ENCODE measurements at regions not wholly inside any gene's neighbourhood (a gene's known extent, or its start where the extent isn't known, plus 50 kb on each side); places are given as distances from the start of the nearest gene placed in this dataset.
A peak's percentile ranks its signal among the peaks of the same experiment; 100 is the strongest.

GRCh38 chr3:124092811-124093210, 100.9 kb upstream of the ROPN1 start:
- DNase-seq (ENCODE audit: low read depth): no peak

- no peak for DNase-seq (ENCODE audit: low read depth)
Observed at GRCh38 chr3:124094496-124094895, 102.6 kb upstream of the ROPN1 start.

- DNase-seq (ENCODE audit: low read depth): no peak
Observed at GRCh38 chr3:124097362-124098131, 105.6 kb upstream of the ROPN1 start.

- DNase-seq (ENCODE audit: low read depth): no peak
Observed at GRCh38 chr3:124101643-124102042, 109.7 kb upstream of the ROPN1 start.

- DNase-seq (ENCODE audit: low read depth): no peak
Observed at GRCh38 chr3:124107104-124107890, 115.4 kb upstream of the ROPN1 start.

- no peak for DNase-seq (ENCODE audit: low read depth)
Observed at GRCh38 chr3:124108446-124108845, 116.5 kb upstream of the ROPN1 start.

GRCh38 chr3:124113485-124113884, 121.6 kb upstream of the ROPN1 start:
- DNase-seq (ENCODE audit: low read depth): no peak

GRCh38 chr3:124115279-124115678, 123.4 kb upstream of the ROPN1 start:
- DNase-seq (ENCODE audit: low read depth): no peak

GRCh38 chr3:124115956-124116355, 124.0 kb upstream of the ROPN1 start:
- no peak for DNase-seq (ENCODE audit: low read depth)

- DNase-seq (ENCODE audit: low read depth): no peak
Observed at GRCh38 chr3:124116906-124117305, 125.0 kb upstream of the ROPN1 start.

- peak; percentile 30 for DNase-seq (ENCODE audit: low read depth)
Observed at GRCh38 chr3:124117486-124117885, 125.6 kb upstream of the ROPN1 start.

GRCh38 chr3:124118397-124118796, 126.5 kb upstream of the ROPN1 start:
- DNase-seq (ENCODE audit: low read depth): no peak

- DNase-seq (ENCODE audit: low read depth): peak; percentile 14
Observed at GRCh38 chr3:124119056-124119716, 127.3 kb upstream of the ROPN1 start.

- no peak for DNase-seq (ENCODE audit: low read depth)
Observed at GRCh38 chr3:124121379-124122312, 129.7 kb upstream of the ROPN1 start.

- no peak for DNase-seq (ENCODE audit: low read depth)
Observed at GRCh38 chr3:124125315-124125714, 133.4 kb upstream of the ROPN1 start.

GRCh38 chr3:124126436-124127023, 134.6 kb upstream of the ROPN1 start:
- no peak for DNase-seq (ENCODE audit: low read depth)

GRCh38 chr3:124131158-124131557, 139.2 kb upstream of the ROPN1 start:
- DNase-seq (ENCODE audit: low read depth): no peak

- no peak for DNase-seq (ENCODE audit: low read depth)
Observed at GRCh38 chr3:124131580-124131979, 139.7 kb upstream of the ROPN1 start.

- no peak for DNase-seq (ENCODE audit: low read depth)
Observed at GRCh38 chr3:124132813-124133212, 140.9 kb upstream of the ROPN1 start.

GRCh38 chr3:124133366-124133940, 141.5 kb upstream of the ROPN1 start:
- no peak for DNase-seq (ENCODE audit: low read depth)

GRCh38 chr3:124137216-124137615, 145.3 kb upstream of the ROPN1 start:
- no peak for DNase-seq (ENCODE audit: low read depth)
